Right lobe of liver (tissue), 4 donors: ENCODE measurements at regions not wholly inside any gene's neighbourhood (a gene's known extent, or its start where the extent isn't known, plus 50 kb on each side); places are given as distances from the start of the nearest gene placed in this dataset.
"Not testable (repeated sequence)": the region's sequence is repeated elsewhere in the genome, so short reads cannot be mapped to it uniquely, and the experiment has no call there.

Source experiments
- CTCF ChIP-seq, 4 donors: fragments of 200-600 bp in 3 of 4; fragments of 450-650 bp in 1 of 4; IDR thresholded peaks; one replicate each; pipeline versions ENCODE4 v1.5.1 to v1.8.0; 2016 to 2022; ENCODE audit warnings: antibody characterized with exemption in 4 of 4, mild to moderate bottlenecking in 2 of 4
- POLR2A ChIP-seq: fragments of 450-650 bp; IDR thresholded peaks from one replicate; pipeline ENCODE4 v1.6.1; 2017; ENCODE audit warnings: antibody characterized with exemption, mild to moderate bottlenecking
- donor health status: DM: no; HTN: no; CAD: no.
- donor health status: DM: no; HTN: no; CAD: no.
- donor health status: DM: no; HTN: yes; CAD: no.

- not testable (repeated sequence) for TF ChIP-seq POLR2A; CTCF (IDR thresholded peaks at IDR 0.05)
These were observed 110.8 kb downstream of the TNFRSF13B start for GRCh38 chr17:16861152-16861551.
